ENCODE measurements at regions not wholly inside any gene's neighbourhood (a gene's known extent, or its start where the extent isn't known, plus 50 kb on each side); places are given as distances from the start of the nearest gene placed in this dataset.
"Not testable (repeated sequence)": the region's sequence is repeated elsewhere in the genome, so short reads cannot be mapped to it uniquely, and the experiment has no call there.

DNA sequence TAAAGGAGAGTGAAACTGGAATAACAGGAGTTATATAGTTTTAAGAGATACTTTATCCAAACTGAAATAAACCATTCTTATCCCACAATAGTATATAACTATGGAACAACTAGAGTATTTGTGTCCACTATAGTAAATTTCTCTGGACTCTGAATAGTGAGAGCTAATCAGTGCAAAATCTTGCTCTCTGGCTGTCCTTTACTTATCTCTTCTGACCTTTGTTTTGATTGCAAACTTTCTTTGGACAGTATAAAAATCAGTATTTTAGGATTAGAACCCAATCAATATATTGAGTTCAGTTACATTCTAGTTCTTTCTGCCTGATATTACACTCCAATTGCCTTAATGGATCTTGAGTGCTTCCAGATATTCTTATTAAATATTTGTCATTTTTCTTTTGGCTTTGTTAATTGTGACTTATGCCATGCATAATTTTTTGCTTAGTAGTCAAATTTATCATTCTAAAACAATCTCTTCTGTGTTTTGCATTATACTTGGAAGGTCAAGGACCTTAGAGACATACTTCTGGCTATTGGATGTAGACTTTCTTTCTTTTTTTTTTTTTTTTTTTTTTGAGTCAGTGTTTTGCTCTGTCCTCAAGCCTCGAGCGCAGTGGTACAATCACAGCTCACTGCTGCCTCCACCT is 89.9 kb upstream of the AMN1 start:
- no peak for DNase-seq

DNA sequence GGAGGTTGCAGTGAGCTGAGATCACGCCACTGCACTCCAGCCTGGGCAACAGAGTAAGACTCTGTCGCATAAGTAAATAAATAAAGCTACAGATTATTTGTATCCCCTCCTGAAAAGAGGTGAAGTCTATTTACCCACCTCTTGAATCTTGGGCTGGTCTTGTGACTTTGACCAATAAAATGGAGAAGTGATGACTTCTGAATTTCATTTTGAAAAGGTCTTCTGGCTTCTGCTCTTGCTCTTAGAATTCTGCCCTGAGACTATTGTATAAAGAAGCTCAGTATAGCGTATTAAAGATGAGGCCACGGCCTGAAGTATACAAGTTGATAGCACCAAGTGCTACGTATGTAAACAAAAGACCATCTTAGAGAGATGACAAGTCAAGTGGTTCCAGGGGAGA is 88.3 kb upstream of the AMN1 start:
- no peak for DNase-seq

DNA sequence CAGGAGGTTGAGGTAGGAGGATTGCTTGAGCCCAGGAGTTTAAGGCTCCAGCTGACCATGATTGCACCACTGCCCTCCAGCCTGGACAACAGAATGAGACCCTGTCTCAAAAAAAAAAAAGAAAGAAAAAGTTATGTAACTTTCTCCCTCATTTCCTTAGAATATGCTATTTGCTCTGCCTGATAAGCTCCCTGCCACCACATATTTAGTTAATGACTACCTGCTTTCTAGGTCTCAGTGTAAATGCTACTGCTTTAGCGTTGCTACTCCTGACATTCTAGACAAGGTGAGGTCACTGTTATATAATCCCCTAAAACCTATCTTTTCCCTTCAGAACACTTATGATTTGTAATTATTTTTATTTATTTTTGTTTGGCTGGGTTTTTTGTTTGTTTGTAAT is 86.3 kb upstream of the AMN1 start:
- no peak for DNase-seq

DNA sequence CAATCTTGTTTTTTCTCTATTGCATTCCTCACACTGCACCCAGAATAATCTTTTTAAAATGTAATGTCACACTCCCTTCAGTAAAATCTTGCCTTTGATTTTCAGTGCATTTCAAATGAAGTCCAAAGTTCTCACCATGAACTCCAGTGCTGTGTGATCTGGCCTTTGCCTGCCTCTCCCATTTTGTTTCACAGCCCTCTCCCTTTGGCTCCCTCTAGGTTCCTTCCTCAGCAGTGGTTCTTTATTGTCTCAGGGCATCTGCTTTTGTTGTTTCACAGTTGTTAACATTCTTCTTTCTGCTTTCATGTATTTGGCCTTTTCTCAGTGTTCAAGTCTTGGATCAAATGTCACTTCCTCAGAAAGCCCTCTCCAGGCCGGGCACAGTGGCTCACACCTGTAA is 84.5 kb upstream of the AMN1 start:
- no peak for DNase-seq

DNA sequence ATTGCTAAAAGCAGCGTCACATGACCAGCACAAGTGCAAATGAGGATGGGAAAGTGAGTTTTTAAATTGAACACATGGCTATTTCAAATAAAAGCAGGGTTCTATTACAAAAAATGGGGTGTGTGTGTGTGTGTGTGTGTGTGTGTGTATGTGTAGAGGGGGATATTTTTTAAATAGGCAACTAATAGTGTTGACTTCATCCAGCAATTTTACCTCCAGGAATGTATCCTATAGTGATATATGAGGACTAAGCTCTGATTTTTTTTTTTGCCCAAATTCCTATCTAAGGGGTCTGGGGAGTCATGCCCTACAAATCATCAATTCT is 78.9 kb upstream of the AMN1 start:
- no peak for DNase-seq

DNA sequence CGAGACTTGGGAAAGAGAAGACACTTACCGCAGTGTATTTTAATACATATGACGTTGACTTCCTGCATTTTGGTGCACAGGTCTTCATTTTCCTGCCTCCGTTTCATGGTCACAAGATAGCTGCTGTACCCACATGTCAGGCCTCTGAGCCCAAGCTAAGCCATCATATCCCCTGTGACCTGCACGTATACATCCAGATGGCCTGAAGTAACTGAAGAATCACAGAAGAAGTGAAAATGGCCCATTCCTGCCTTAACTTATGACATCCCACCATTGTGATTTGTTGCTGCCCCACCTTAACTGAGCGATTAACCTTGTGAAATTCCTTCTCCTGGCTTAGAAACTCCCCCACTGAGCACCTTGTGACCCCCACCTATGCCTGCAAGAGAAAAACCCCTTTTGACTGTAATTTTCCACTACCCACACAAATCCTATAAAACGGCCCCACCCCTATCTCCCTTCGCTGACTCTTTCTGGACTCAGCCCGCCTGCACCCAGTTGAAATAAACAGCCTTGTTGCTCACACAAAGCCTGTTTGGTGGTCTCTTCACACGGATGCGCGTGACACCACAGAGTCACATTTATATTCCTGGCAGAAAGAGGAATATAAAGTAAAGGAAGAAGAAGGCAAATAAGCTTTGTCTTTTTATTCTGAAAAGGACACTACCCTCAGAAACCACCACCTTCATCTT is 78.4 kb upstream of the AMN1 start:
- not testable (repeated sequence) for DNase-seq

DNA sequence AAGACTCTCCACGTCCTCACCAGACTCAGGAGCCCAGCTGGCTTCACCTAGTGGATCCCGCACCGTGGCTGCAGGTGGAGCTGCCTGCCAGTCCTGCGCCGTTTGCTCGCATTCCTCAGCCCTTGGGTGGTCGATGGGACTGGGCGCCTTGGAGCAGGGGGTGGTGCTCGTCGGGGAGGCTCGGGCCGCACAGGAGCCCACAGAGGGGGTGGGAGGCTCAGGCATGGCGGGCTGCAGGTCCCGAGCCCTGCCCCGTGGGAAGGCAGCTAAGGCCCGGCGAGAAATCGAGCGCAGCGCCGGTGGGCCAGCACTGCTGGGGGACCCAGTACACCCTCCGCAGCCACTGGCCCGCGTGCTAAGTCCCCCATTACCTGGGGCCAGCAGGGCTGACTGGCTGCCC is 76.9 kb upstream of the AMN1 start:
- not testable (repeated sequence) for DNase-seq

DNA sequence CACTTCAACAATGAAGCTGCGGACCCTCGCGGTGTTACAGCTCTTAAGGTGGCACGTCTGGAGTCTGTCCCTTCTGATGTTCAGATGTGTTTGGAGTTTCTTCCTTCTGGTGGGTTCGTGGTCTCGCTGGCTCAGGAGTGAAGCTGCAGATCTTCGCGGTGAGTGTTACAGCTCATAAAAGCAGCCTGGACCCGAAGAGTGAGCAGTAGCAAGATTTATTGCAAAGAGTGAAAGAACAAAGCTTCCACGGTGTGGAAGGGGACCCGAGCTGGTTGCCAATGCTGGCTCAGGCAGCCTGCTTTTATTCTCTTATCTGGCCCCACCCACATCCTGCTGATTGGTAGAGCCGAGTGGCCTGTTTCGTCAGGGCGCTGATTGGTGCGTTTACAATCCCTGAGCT is 75.9 kb upstream of the AMN1 start:
- DNase-seq = not testable (repeated sequence)

DNA sequence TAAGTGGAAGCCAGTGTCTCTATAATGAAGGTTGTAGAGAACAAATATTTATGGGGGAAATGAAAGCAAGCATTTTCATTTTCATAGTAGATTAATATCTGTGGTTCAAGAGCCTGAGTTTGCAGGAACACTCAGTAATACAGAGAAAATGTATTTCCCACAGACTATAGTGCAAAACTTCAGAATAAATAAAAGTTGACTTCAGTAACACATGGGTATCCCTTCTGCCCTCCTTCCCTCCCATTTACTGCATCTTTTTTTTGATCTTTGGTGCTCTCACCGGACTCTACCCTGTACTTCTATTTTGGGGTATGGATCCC is 75.3 kb upstream of the AMN1 start:
- no peak for DNase-seq

DNA sequence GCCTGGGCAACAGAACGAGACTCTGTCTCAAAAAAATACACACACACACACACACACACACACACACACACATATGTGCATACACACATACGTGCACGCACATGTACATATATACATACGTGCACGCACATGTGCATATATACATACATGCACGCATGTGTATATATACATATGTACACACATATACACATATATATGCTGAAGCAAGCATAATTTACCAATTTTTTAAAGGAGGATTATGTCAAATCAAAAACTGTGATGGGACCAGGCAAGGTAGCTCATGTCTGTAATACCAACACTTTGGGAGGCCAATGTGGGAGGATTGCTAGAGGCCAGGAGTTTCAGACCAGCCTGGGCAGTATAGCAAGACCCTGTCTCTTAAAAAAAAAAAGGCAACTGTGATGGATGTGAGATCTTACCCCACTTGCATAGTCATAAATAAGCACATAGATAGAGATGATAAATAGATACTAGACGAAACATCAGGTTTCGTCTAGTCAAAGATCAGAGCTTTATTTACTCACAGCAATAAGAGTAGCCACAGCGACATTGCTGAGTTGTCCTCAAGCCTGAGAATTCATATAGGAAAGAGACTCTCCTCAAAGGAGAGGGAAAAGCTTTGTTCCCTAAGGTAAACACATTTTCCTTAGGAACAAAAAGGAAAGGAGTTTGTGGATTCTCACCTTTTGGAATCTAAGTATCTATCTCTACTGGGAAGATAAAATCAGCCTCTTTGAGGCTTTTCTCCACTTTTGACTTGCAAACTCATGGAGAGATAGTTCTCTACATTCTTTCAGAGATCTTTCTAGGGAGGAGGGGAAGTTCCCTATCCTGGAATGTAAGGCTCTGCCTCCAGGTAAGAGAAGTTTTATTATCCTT is 74.7 kb upstream of the AMN1 start:
- no peak for DNase-seq

DNA sequence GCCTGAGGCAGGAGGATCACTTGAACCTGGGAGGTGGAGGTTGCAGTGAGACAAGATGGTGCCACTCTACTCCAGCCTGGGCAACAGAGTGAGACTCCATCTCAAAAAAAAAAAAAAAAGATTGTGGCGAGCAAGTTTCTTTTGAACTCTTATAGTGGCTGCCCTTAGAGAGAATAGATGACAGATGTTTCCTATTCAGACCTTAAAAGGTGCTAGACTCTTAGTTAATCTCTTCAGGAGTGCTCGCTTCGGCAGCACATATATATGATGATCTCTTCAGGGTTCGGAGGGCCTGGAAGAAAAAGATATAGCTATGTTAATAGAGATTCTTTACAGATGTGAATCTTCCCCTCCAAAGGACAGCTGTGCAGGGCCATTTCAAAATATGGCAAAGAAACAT is 73.1 kb upstream of the AMN1 start:
- DNase-seq = no peak

DNA sequence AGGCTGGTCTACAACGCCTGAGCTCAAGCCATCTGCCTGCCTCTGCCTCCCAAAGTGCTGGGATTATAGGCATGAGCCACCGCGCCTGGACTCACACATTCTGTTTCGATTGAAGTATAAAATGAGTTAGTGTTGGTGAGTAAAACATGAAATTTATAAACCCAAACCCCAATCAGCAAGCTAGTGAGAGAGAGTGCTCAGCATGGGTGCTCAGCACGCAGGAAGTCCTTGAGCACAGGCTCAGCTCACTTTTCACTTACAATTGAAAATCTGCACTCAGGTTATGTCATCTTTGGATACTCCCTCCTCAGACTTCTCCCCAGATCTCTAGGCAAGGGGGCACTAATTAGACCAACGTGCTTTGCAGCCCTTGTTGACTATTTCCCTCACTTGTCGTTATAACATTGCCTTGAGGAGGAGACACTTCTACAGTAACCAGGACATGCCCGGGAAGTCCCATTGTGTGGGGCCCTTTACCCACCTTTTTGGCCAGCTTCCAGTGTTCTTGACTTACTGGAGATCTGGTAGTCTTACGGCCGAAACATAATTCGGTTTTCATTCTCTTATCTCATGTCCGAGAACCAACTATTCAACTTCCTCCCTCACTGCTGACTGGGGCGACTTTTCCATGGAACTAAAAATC is 68.5 kb upstream of the AMN1 start:
- no peak for DNase-seq

DNA sequence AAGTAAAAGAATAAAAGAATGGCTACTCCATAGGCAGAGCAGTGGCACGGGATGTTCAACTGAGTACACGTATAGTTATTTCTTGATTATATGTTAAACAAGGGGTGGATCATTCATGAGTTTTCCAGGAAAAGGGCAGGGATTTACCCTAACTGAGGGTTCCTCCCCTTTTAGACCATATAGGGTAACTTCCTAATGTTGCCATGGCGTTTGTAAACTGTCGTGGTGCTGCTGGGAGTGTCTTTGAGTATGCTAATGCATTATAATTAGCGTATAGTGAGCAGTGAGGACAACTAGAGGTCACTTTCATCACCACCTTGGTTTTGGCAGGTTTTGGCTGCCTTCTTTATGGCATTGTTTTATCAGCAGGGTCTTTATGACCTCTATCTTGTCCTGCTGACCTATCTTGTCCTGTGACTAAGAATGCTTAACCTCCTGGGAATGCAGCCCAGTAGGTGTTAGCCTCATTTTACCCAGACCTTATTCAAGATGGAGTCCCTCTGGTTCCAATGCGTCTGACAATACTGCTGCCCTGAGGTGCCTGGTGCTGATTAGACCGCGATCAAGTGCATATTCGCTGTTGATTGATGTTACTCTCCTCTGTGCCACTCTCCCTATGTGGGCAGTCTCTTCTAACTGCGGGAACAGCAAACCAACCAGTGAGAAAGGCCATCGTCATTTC is 67.6 kb upstream of the AMN1 start:
- no peak for DNase-seq

DNA sequence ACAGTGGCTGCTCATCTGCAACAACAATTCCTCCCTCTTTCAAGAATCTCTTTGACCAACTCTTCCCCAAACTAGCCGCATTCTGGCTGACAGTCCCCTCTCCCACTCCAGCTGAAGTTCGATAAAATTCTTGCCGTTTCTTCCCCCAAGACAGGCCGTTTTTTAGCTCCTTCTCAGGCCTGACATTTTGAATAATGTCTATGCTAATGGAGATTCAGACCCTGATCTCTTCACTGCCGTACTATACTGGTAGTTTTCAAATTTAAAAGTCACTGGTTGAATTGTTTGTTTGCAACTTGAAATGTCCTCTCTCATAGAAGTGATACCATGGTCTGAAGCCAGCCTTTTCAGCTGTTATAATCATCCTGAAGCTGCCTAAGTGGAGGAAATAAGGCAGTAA is 65.9 kb upstream of the AMN1 start:
- DNase-seq = no peak

DNA sequence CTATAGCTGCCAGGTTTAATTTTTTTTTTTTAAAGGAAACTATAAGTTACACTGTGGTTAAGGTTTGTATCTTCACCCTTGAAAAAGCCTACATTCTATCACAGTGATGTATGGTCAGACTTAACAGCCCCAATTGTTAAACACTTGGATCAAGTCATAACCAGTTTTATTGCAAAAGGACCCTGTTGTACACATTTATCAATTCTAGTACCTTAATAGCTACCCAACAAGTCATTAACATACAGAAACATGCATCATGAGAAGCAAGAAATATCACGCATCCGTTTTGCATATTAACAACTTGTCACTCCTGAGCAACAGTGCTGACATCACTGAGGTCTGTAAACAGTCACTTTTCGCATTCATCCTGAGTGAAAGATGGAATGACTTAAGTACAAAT is 62.4 kb upstream of the AMN1 start:
- DNase-seq = not testable (repeated sequence)

DNA sequence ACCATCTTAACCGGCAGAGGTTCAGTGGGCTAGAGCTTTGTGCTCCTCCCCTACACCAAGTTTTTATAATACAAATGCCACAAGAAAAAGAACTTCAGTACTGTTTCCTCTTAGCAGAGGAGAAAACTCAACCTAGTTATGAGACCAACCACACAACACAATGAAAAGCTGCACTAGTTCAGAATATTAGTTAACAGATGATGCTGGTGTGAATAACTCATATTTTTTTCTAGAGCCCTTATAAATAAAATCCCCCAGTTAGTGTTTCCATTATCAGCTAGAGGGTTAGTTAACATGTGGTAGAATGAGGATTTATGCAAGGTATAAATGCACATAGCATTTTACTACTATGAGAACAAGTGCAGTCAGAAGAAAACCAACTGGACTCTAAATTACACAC is 61.9 kb upstream of the AMN1 start:
- DNase-seq = no peak

DNA sequence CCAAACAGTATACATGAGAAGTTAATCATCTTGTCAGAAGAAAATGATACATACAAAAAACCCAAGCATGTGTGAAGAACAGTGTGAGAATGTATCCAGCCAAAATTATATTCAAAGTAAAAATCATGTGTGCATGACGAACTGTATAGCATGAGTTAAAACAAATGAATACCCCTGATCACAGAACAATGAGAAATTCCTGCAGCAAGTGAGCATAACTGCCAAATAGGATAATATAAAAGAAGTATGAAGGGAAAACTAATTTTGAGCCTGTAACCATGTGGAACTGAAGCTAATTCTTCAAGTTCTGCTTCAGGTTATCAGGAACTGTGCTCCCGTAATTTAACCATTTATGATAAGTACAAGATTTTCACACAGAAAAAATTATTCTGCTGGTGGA is 56.5 kb upstream of the AMN1 start:
- DNase-seq = no peak

DNA sequence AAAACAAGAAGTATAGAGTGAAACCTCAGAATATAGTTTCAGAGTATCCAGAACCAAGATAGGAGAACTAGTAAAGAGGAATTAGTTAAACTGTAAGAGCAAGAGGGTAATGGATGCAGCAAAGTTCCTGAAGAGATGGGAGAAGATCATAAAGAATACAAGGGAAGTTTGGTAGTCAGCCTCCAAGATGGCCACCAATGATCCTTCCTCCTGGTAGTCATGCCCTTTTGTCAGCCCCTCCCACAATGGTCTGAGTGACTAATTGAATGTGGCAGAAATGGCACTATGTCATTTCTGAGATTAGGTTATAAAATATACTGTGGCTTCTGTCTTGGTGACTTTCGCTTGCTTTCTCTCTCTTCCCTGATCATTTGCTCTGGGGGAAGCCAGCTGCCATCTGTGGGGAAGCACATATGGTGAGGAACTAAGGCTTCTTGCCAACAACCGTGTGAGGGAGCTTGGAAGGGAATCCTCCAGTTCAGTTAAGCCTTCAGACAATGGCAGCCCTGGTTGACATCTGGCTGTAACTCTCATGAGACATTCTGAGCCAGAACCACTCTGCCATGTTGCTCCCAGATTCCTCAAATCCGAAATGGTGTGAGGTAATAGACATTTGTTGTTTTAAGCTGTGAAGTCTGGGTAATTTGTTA is 55.3 kb upstream of the AMN1 start:
- DNase-seq = no peak

DNA sequence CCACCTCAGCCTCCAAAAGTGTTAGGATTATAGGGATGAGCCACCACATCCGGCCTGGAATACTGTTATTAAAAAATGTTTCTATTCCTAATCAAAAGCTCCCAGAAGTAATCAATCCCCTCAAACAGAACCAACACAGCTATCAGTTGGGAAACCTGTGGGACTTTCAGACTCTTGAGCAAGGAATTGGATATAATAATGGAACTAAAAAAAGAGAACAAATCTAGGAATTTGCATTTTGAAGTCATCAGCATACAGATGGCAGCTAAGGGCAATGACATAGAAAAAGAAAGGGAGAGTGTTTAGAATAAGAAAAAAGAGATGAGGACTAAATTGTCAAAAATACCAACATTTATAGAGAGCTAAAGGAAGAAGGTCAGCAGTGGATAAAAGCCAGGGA is 54.7 kb upstream of the AMN1 start:
- DNase-seq = no peak

DNA sequence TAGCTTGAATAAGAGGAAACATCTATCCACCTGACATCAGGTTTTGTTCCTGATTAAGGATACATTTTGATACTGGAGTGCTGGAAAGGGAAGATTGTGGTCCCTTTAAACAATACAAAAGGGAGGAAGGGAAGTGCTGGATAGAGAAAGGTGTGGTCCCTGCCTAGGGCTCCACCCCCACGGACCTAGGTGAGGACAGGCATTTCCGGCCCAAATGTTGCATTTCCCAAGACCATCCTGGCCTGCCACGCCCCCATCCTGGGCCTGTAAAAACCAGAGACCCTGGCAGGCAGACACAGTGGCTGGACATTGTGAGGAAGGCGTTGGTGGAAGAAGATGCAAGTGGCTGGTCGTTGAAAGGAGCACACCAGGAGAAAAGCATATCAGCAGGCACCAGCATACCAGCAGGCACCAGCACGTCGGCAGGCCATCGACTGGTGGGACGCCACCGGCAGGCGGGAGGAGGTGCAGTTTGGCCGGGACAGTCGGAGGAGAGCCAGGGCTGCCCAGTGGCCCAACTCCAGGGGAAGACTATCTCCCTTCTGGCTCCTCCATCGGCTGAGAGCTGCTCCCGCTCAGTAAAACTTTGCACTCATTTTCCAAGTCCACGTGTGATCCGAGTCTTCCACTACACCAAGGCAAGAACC is 53.2 kb upstream of the AMN1 start:
- DNase-seq = no peak

DNA sequence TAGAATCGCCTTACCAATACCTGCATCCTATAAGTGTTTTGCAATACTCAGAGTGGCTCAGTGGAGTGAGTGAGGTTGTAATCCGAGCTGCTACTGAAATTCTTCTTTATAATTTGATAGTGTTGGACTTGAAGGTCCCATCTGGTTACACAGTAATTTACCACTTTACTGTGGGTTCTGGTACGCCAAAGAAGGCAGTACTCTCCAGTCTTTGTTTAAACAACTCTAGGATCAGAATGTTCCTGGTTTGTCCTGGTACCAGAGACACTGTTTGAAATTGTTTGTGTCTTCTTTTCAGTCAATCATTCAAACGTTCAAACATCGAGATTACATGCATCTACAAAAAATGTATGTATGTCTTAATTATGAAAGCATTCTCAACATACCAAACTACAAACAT is 51.3 kb upstream of the AMN1 start:
- no peak for DNase-seq

DNA sequence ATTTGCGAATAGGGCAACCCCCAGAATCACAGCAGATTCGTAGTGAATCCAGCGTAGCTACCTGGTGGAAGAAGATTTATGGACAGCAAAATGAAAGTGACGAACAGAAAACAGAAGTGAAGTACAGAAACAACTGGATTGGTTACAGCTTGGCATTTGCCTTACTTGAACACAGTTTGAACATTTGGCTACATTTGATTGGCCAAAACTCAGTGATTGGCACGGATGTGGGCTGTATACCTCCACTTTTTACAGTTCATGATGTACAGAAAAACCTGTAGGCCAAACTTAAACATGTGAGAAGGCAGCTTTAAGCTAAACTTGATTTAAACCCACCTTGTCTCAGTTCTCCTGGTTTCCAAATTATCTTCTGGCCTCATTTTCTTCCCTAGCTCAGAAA is 49.9 kb upstream of the AMN1 start:
- no peak for DNase-seq

Measured in activated effector memory CD4-positive, alpha-beta T cell treated with Interleukin-2 at 50 U/mL for 16 hours (primary cell).